ENCODE measurements at regions not wholly inside any gene's neighbourhood (a gene's known extent, or its start where the extent isn't known, plus 50 kb on each side); places are given as distances from the start of the nearest gene placed in this dataset.

DNA sequence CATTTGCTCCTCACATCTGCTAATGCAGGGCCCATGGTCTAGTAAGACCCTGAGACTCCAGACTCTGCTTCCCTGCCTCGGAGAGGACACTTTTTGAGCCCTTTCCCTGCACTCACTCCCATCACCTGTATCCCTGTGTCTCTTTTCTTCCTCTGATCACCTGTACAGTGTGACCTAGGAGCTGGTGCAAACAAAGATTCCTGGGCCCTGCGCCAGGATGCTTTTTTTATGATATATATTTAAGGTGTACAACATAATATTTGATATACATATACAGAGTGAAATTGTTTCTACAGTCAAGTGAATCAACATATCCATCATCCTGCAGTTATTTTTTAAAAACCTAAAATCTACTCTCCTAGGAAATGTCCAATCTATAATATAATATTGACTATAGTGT, 355.4 kb downstream of the MAFB start:
- Histone ChIP-seq H3K4me1 (ENCODE audit: insufficient read depth, low read length) (no peaks in the 10 kb centered on the region), H2AFZ (ENCODE audit: low read length) (no peak overlapping the region), H4K20me1 (ENCODE audit: insufficient read depth, low read length) (no peaks in the 10 kb centered on the region), H3K36me3 (ENCODE audit: insufficient read depth, low read length) (no peaks in the 10 kb centered on the region), H3K27me3 (ENCODE audit: insufficient read depth, low read length) (no peaks in the 10 kb centered on the region), H3K27ac (ENCODE audit: low read depth, low read length) (no peak overlapping the region), H3K4me3 (ENCODE audit: insufficient read depth, low read length) (no peak overlapping the region), H3K79me2 (ENCODE audit: insufficient read depth, low read length) (no peaks in the 10 kb centered on the region), H3K4me2 (ENCODE audit: insufficient read depth, low read length) (no peak overlapping the region), H3K9me3 (ENCODE audit: low read depth, low read length) (no peaks in the 10 kb centered on the region)
- TF ChIP-seq, protein P1, sequence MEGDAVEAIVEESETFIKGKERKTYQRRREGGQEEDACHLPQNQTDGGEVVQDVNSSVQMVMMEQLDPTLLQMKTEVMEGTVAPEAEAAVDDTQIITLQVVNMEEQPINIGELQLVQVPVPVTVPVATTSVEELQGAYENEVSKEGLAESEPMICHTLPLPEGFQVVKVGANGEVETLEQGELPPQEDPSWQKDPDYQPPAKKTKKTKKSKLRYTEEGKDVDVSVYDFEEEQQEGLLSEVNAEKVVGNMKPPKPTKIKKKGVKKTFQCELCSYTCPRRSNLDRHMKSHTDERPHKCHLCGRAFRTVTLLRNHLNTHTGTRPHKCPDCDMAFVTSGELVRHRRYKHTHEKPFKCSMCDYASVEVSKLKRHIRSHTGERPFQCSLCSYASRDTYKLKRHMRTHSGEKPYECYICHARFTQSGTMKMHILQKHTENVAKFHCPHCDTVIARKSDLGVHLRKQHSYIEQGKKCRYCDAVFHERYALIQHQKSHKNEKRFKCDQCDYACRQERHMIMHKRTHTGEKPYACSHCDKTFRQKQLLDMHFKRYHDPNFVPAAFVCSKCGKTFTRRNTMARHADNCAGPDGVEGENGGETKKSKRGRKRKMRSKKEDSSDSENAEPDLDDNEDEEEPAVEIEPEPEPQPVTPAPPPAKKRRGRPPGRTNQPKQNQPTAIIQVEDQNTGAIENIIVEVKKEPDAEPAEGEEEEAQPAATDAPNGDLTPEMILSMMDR (IDR thresholded peaks at IDR 0.05; ENCODE audit: extremely low read depth, low read depth, low read length): no peak
- no peak for DNase-seq (ENCODE audit: insufficient read length, low spot score, missing footprints)

- TF ChIP-seq, protein P1 (IDR thresholded peaks at IDR 0.05; ENCODE audit: extremely low read depth, low read depth, low read length): no peak
- H3K79me2 ChIP-seq (ENCODE audit: insufficient read depth, low read length): no peaks in the 10 kb centered on the region
- DNase-seq (ENCODE audit: insufficient read length, low spot score, missing footprints): peak; percentile 18
Observed at GRCh38 chr20:40331807-40332560, 357.1 kb downstream of the MAFB start.

DNA sequence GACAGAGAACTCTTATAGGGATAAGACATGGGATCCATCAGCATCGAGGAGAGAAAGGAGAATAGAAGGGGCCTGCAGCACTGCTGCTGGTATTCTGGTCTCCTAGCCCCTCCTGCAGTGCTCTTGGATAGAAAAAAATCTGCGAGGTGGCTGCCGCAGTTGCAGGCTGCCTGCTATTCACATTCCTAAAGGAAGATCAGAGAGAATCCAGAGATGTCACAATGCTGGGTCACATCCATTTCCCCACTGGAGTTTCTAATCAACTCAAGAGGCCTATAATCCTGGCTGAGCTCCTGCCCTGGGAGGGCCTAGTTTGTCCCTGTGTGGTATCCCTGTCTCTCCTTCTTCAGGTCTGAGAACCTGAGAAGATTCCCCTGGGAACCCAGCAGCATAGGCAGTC, 357.8 kb downstream of the MAFB start:
- TF ChIP-seq, protein P1 (IDR thresholded peaks at IDR 0.05; ENCODE audit: extremely low read depth, low read depth, low read length): no peak
- Histone ChIP-seq H3K27me3 (ENCODE audit: insufficient read depth, low read length) (no peaks in the 10 kb centered on the region), H3K79me2 (ENCODE audit: insufficient read depth, low read length) (no peaks in the 10 kb centered on the region), H3K4me2 (ENCODE audit: insufficient read depth, low read length) (no peak overlapping the region), H4K20me1 (ENCODE audit: insufficient read depth, low read length) (no peaks in the 10 kb centered on the region), H2AFZ (ENCODE audit: low read length) (no peak overlapping the region), H3K36me3 (ENCODE audit: insufficient read depth, low read length) (no peaks in the 10 kb centered on the region), H3K9me3 (ENCODE audit: low read depth, low read length) (no peaks in the 10 kb centered on the region), H3K27ac (ENCODE audit: low read depth, low read length) (no peak overlapping the region), H3K4me3 (ENCODE audit: insufficient read depth, low read length) (no peak overlapping the region), H3K4me1 (ENCODE audit: insufficient read depth, low read length) (no peaks in the 10 kb centered on the region)
- DNase-seq (ENCODE audit: insufficient read length, low spot score, missing footprints): peak; percentile 22

More at GRCh38 chr20:40331807-40332560, 357.1 kb downstream of the MAFB start:
- no peak overlapping the region for H3K4me2 ChIP-seq (ENCODE audit: insufficient read depth, low read length)
- H3K27ac ChIP-seq (ENCODE audit: low read depth, low read length): no peak overlapping the region
- no peaks in the 10 kb centered on the region for H3K27me3 ChIP-seq (ENCODE audit: insufficient read depth, low read length)
- H3K9me3 ChIP-seq (ENCODE audit: low read depth, low read length): no peaks in the 10 kb centered on the region
- no peaks in the 10 kb centered on the region for H3K36me3 ChIP-seq (ENCODE audit: insufficient read depth, low read length)
- H4K20me1 ChIP-seq (ENCODE audit: insufficient read depth, low read length): no peaks in the 10 kb centered on the region
- no peak overlapping the region for H3K4me3 ChIP-seq (ENCODE audit: insufficient read depth, low read length)
- no peaks in the 10 kb centered on the region for H3K4me1 ChIP-seq (ENCODE audit: insufficient read depth, low read length)
- H2AFZ ChIP-seq (ENCODE audit: low read length): no peak overlapping the region

DNA sequence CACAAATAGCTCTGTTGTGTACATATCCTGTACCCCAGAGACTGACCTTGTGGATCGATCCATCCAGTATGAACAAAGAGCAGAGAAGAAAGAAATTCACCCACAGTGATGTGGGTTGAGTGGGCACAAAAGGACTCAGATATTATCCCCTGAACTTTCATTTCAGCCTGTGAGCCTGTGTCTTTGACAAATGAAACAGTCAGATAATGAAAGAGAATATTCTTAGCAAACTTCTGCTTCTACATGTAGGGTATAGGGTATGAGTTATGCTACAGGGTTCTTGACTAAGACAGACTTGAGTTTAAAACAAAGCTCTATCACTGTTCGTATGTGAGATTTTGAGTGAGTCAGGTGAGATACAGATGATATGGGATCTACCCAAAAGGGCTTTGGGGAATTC, 359.7 kb downstream of the MAFB start:
- Histone ChIP-seq H3K36me3 (ENCODE audit: insufficient read depth, low read length) (no peaks in the 10 kb centered on the region), H3K4me1 (ENCODE audit: insufficient read depth, low read length) (no peaks in the 10 kb centered on the region), H3K4me2 (ENCODE audit: insufficient read depth, low read length) (no peak overlapping the region), H4K20me1 (ENCODE audit: insufficient read depth, low read length) (no peaks in the 10 kb centered on the region), H3K27ac (ENCODE audit: low read depth, low read length) (no peak overlapping the region), H3K4me3 (ENCODE audit: insufficient read depth, low read length) (no peak overlapping the region), H3K79me2 (ENCODE audit: insufficient read depth, low read length) (no peaks in the 10 kb centered on the region), H3K27me3 (ENCODE audit: insufficient read depth, low read length) (no peaks in the 10 kb centered on the region), H2AFZ (ENCODE audit: low read length) (no peak overlapping the region), H3K9me3 (ENCODE audit: low read depth, low read length) (no peaks in the 10 kb centered on the region)
- TF ChIP-seq, protein P1 (IDR thresholded peaks at IDR 0.05; ENCODE audit: extremely low read depth, low read depth, low read length): no peak
- DNase-seq (ENCODE audit: insufficient read length, low spot score, missing footprints): no peak
